OCI-LY1 (cell line): ENCODE measurements at regions not wholly inside any gene's neighbourhood (a gene's known extent, or its start where the extent isn't known, plus 50 kb on each side); places are given as distances from the start of the nearest gene placed in this dataset.
A peak's percentile ranks its signal among the peaks of the same experiment; 100 is the strongest.

Experiments
- H2AFZ ChIP-seq: fragments of 200-600 bp; sonication (generic), shearing (Covaris generic); 2 replicates; pipeline ENCODE4 v1.6.0; 2014; ENCODE audit warnings: antibody characterized with exemption, mild to moderate bottlenecking, low read length
- H3F3A ChIP-seq: fragments of 200-600 bp; sonication (generic), shearing (Covaris generic); 2 replicates; pipeline ENCODE4 v1.6.0; 2014; ENCODE audit warnings: mild to moderate bottlenecking, antibody characterized with exemption, low read length, moderate library complexity; ENCODE audit not compliant: insufficient read depth
- H3K27ac ChIP-seq: fragments of 200-600 bp; sonication (generic); 2 replicates; pipeline ENCODE4 v1.5.1; 2014; ENCODE audit warnings: low read length, mixed run types, mild to moderate bottlenecking, low read depth; ENCODE audit not compliant: poor library complexity, severe bottlenecking
- H3K27me3 ChIP-seq: fragments of 200-600 bp; sonication (generic); 2 replicates; pipeline ENCODE4 v1.6.0; 2014; ENCODE audit warnings: antibody characterized with exemption, mild to moderate bottlenecking, low read length, moderate library complexity; ENCODE audit not compliant: insufficient read depth
- H3K36me3 ChIP-seq: fragments of 200-600 bp; sonication (generic); 2 replicates; pipeline ENCODE4 v1.6.1; 2014; ENCODE audit warnings: mild to moderate bottlenecking, antibody characterized with exemption, low read length, moderate library complexity, mixed read lengths; ENCODE audit not compliant: insufficient read depth
- H3K4me1 ChIP-seq: fragments of 200-600 bp; sonication (generic); 2 replicates; pipeline ENCODE4 v1.5.1; 2014; ENCODE audit warnings: mild to moderate bottlenecking, low read length, moderate library complexity; ENCODE audit not compliant: insufficient read depth, severe bottlenecking
- H3K4me2 ChIP-seq: fragments of 200-600 bp; sonication (generic), shearing (Covaris generic); 2 replicates; pipeline ENCODE4 v1.6.1; 2014; ENCODE audit warnings: low read length
- H3K4me3 ChIP-seq: fragments of 200-600 bp; sonication (generic); 2 replicates; pipeline ENCODE4 v1.5.1; 2014; ENCODE audit warnings: low read length, low read depth, mild to moderate bottlenecking, mixed read lengths; ENCODE audit not compliant: poor library complexity, severe bottlenecking
- H3K79me2 ChIP-seq: fragments of 200-600 bp; shearing (Covaris generic); 2 replicates; pipeline ENCODE4 v1.6.1; 2016; ENCODE audit warnings: mixed run types, low read length, mixed read lengths; ENCODE audit not compliant: insufficient read depth
- H3K9ac ChIP-seq: fragments of 200-600 bp; sonication (generic), shearing (Covaris generic); 2 replicates; pipeline ENCODE4 v1.6.1; 2014; ENCODE audit warnings: mild to moderate bottlenecking, low read length, mixed read lengths
- H3K9me2 ChIP-seq: fragments of 200-600 bp; sonication (generic), shearing (Covaris generic); 2 replicates; pipeline ENCODE4 v1.6.1; 2014; ENCODE audit warnings: low read depth, mild to moderate bottlenecking, low read length, mixed read lengths
- H3K9me3 ChIP-seq: fragments of 200-600 bp; shearing (Covaris generic); 2 replicates; pipeline ENCODE4 v1.6.1; 2014; ENCODE audit warnings: low read length, mixed read lengths
- H4K20me1 ChIP-seq: fragments of 200-600 bp; sonication (generic), shearing (Covaris generic); 2 replicates; pipeline ENCODE4 v1.6.0; 2016; ENCODE audit warnings: mild to moderate bottlenecking, low read length; ENCODE audit not compliant: insufficient read depth
- CTCF ChIP-seq: fragments of 200-600 bp; sonication (generic), shearing (Covaris generic); IDR thresholded peaks from 2 replicates; pipeline ENCODE4 v1.5.1; 2017; ENCODE audit warnings: mild to moderate bottlenecking, antibody characterized with exemption, low read length, moderate library complexity, mixed read lengths
- EZH2 ChIP-seq: fragments of 200-600 bp; sonication (generic), shearing (Covaris generic); IDR thresholded peaks from 2 replicates; pipeline ENCODE4 v1.8.0; 2017; ENCODE audit warnings: borderline replicate concordance, mixed run types, mild to moderate bottlenecking, antibody characterized with exemption, low read length, moderate library complexity, mixed read lengths

GRCh38 chr4:54367059-54367458 is 138.0 kb downstream of the PDGFRA start:
- no peak overlapping the region for H3K4me3 ChIP-seq
- no peak overlapping the region for H3K27ac ChIP-seq
- TF ChIP-seq CTCF (0 out of 2 replicates have a peak, but pooled peaks have one; percentile 11), EZH2 (no peak)

GRCh38 chr4:54368281-54369265 is 139.5 kb downstream of the PDGFRA start:
- Histone ChIP-seq H4K20me1 (no peaks in the 10 kb centered on the region), H2AFZ (no peak overlapping the region), H3K27me3 (no peaks in the 10 kb centered on the region), H3K79me2 (no peaks in the 10 kb centered on the region), H3K27ac (no peak overlapping the region), H3K9me2 (no peaks in the 10 kb centered on the region), H3K9ac (no peak overlapping the region), H3K9me3 (no peaks in the 10 kb centered on the region), H3K4me2 (no peak overlapping the region), H3K36me3 (no peaks in the 10 kb centered on the region), H3K4me3 (no peak overlapping the region), H3K4me1 (no peaks in the 10 kb centered on the region), H3F3A (no peaks in the 10 kb centered on the region)
- TF ChIP-seq CTCF (no peak), EZH2 (no peak)

More at GRCh38 chr4:54367059-54367458, 138.0 kb downstream of the PDGFRA start:
- Histone ChIP-seq H3K4me1 (no peaks in the 10 kb centered on the region), H3K36me3 (no peaks in the 10 kb centered on the region), H3K9me2 (no peaks in the 10 kb centered on the region), H2AFZ (no peak overlapping the region), H4K20me1 (no peaks in the 10 kb centered on the region), H3F3A (no peaks in the 10 kb centered on the region), H3K27me3 (no peaks in the 10 kb centered on the region), H3K9me3 (no peaks in the 10 kb centered on the region), H3K4me2 (no peak overlapping the region), H3K9ac (no peak overlapping the region), H3K79me2 (no peaks in the 10 kb centered on the region)

GRCh38 chr4:54371173-54371572 is 142.1 kb downstream of the PDGFRA start:
- no peaks in the 10 kb centered on the region for H3K36me3 ChIP-seq
- H3K4me2 ChIP-seq = no peak overlapping the region
- TF ChIP-seq CTCF (no peak), EZH2 (no peak)
- no peaks in the 10 kb centered on the region for H3K9me3 ChIP-seq
- no peaks in the 10 kb centered on the region for H3F3A ChIP-seq
- H3K27me3 ChIP-seq = no peaks in the 10 kb centered on the region
- H3K27ac ChIP-seq = no peak overlapping the region
- no peak overlapping the region for H3K9ac ChIP-seq
- H3K79me2 ChIP-seq = no peaks in the 10 kb centered on the region
- no peak overlapping the region for H3K4me3 ChIP-seq
- H4K20me1 ChIP-seq = no peaks in the 10 kb centered on the region
- no peaks in the 10 kb centered on the region for H3K9me2 ChIP-seq
- no peaks in the 10 kb centered on the region for H3K4me1 ChIP-seq
- H2AFZ ChIP-seq = no peak overlapping the region
